ENCODE measurements at regions not wholly inside any gene's neighbourhood (a gene's known extent, or its start where the extent isn't known, plus 50 kb on each side); places are given as distances from the start of the nearest gene placed in this dataset.

- DNase-seq, result peak; percentile 25
Observed at GRCh38 chr2:126748188-126748760, 92.3 kb downstream of the GYPC start.

- peak; percentile 23 for DNase-seq
Observed at GRCh38 chr2:126748929-126749518, 93.1 kb downstream of the GYPC start.

- DNase-seq, result peak; percentile 48
Observed at GRCh38 chr2:126749537-126749936, 93.6 kb downstream of the GYPC start.

GRCh38 chr2:126750506-126750905 is 94.5 kb downstream of the GYPC start:
- DNase-seq, result no peak

- peak; percentile 29 for DNase-seq
Observed at GRCh38 chr2:126751477-126751876, 95.5 kb downstream of the GYPC start.

GRCh38 chr2:126752876-126753275 is 96.9 kb downstream of the GYPC start:
- DNase-seq, result peak; percentile 30

- DNase-seq, result peak; percentile 23
Observed at GRCh38 chr2:126753501-126754212, 97.7 kb downstream of the GYPC start.

- DNase-seq, result peak; percentile 44
Observed at GRCh38 chr2:126754240-126755004, 98.5 kb downstream of the GYPC start.

- peak; percentile 28 for DNase-seq
Observed at GRCh38 chr2:126756125-126756524, 100.2 kb downstream of the GYPC start.

- DNase-seq, result peak; percentile 35
Observed at GRCh38 chr2:126761256-126761980, 105.5 kb downstream of the GYPC start.

GRCh38 chr2:126761981-126762878 is 106.3 kb downstream of the GYPC start:
- peak; percentile 70 for DNase-seq

- DNase-seq, result no peak
Observed at GRCh38 chr2:126764686-126765265, 108.8 kb downstream of the GYPC start.

GRCh38 chr2:126765395-126765794 is 109.4 kb downstream of the GYPC start:
- no peak for DNase-seq

GRCh38 chr2:126766295-126766968 is 110.5 kb downstream of the GYPC start:
- peak; percentile 36 for DNase-seq

- DNase-seq, result no peak
Observed at GRCh38 chr2:126766969-126767296, 111.0 kb downstream of the GYPC start.

GRCh38 chr2:126769118-126769517 is 113.2 kb downstream of the GYPC start:
- DNase-seq, result no peak

GRCh38 chr2:126770466-126770865 is 114.5 kb downstream of the GYPC start:
- DNase-seq, result no peak

GRCh38 chr2:126771094-126771493 is 115.1 kb downstream of the GYPC start:
- no peak for DNase-seq

GRCh38 chr2:126771501-126772195 is 115.7 kb downstream of the GYPC start:
- DNase-seq, result no peak

- DNase-seq, result no peak
Observed at GRCh38 chr2:126774290-126774689, 118.3 kb downstream of the GYPC start.
